ENCODE measurements at regions not wholly inside any gene's neighbourhood (a gene's known extent, or its start where the extent isn't known, plus 50 kb on each side); places are given as distances from the start of the nearest gene placed in this dataset.

DNA sequence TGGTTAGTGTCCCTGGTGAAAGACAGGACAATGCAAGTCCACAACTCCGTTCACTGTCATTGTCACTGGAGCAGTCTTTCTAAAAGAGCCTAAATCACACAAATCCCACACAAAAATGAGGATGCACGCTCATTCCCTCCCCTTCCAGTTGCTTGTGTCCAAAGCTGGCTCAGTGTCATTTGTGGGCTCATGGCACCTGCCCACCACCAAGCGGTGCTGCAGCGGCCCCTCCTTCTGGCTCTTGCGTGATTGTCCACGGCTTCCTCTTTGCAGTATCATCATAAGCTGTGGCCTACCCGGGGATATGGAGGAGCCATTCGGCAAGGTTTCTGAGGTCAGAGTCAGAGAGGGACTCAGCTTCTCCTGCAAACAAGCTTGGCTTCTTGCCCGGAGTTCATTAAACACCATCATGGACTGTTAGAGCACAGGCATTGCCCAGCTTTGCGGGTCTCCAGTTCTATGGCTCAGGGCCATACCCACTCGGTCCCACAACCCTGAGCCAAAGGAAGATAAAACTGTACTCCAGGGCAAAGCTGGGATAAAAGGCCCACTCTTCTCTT lies 179.4 kb upstream of the AGAP1 start:
- Mint-ChIP-seq H3K9me3 (no peaks in the 10 kb centered on the region), H3K27me3 (ENCODE audit: low read depth) (peaks cover 7% of the 10 kb centered on the region), H3K4me1 (ENCODE audit: low read depth) (no peaks in the 10 kb centered on the region), H3K27ac (no peak overlapping the region), H3K4me3 (no peak overlapping the region), H3K36me3 (ENCODE audit: low read depth) (no peaks in the 10 kb centered on the region)
- DNase-seq, result no peak
- CTCF ChIA-PET, result no interaction called here
- intact Hi-C loops (cut with micrococcal nuclease), result no loop called here

DNA sequence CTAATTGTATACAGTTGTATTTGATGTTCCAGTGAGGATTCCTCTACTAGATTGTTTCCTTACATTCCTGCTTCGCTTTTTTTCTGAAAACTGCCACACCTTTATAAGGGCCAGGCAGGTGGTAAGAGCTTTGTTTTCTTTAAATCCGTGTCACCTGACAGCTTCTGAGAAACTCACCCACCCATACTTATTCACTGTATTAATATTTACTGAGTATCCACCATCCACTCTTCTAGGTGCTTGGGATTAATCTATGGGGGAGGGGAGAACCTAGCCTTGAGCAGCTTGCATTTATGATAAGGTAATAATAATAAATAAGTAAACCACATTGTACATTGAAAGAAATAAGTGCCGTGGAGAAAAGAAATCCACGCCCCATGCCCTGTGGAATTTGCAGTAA lies 174.7 kb upstream of the AGAP1 start:
- no peaks in the 10 kb centered on the region for H3K9me3 Mint-ChIP-seq
- no peak overlapping the region for H3K4me3 Mint-ChIP-seq
- H3K36me3 Mint-ChIP-seq (ENCODE audit: low read depth), result no peaks in the 10 kb centered on the region
- intact Hi-C loops (cut with micrococcal nuclease), result no loop called here
- CTCF ChIA-PET, result interaction anchor here (0.5 kb wide), 1 partner anchor 16 kb away, joined by 3 read pairs; no protein-coding TSS in a partner anchor
- DNase-seq, result no peak
- H3K4me1 Mint-ChIP-seq (ENCODE audit: low read depth), result no peaks in the 10 kb centered on the region
- no peak overlapping the region for H3K27ac Mint-ChIP-seq
- peaks cover 15% of the 10 kb centered on the region for H3K27me3 Mint-ChIP-seq (ENCODE audit: low read depth)

DNA sequence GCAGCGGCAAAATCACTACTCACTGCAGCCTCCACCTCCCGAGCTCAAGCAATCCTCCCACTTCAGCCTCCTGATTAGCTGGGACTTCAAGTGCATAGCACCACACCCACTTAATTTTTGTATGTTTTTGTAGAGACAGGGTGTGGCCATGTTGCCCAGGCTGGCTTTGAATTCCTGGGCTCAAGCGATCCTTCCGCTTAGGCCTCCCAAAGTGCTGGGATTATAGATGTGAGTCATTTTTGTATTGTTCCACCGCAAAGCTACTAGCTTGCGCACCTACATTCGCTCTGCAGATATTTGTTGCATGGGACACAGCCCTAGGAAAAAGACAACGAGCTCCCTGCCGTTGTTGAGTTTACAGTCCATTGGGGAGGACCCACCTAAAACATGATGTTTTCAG lies 173.5 kb upstream of the AGAP1 start:
- Mint-ChIP-seq H3K4me1 (ENCODE audit: low read depth) (no peaks in the 10 kb centered on the region), H3K27me3 (ENCODE audit: low read depth) (peaks cover 13% of the 10 kb centered on the region), H3K4me3 (no peak overlapping the region), H3K36me3 (ENCODE audit: low read depth) (no peaks in the 10 kb centered on the region), H3K27ac (no peak overlapping the region), H3K9me3 (no peaks in the 10 kb centered on the region)
- DNase-seq, result no peak
- CTCF ChIA-PET, result no interaction called here
- intact Hi-C loops (cut with micrococcal nuclease), result no loop called here

DNA sequence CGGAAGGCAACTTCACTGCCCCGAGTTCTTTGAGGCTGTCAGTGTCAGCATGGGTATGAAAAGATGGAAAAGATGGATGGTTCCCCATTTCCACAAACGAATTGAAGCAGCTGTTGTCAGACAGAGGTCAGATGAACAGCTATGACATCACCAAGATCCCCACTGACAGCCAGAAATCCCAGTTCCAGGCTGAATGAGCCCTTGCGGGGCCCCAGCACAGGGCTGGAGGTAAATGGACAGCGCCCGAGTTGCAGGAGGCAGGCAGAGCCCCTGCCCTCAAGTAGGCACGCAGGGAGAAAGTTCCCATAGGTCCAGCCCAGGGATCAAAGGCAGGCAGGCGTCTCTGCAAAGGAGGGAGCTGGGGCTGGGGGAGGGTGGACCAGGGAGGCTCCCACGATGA lies 169.5 kb upstream of the AGAP1 start:
- peaks cover 24% of the 10 kb centered on the region for H3K27me3 Mint-ChIP-seq (ENCODE audit: low read depth)
- no peak for DNase-seq
- H3K27ac Mint-ChIP-seq, result no peak overlapping the region
- no peaks in the 10 kb centered on the region for H3K36me3 Mint-ChIP-seq (ENCODE audit: low read depth)
- H3K4me3 Mint-ChIP-seq, result no peak overlapping the region
- intact Hi-C loops (cut with micrococcal nuclease), result no loop called here
- no peaks in the 10 kb centered on the region for H3K9me3 Mint-ChIP-seq
- CTCF ChIA-PET, result no interaction called here
- no peaks in the 10 kb centered on the region for H3K4me1 Mint-ChIP-seq (ENCODE audit: low read depth)

DNA sequence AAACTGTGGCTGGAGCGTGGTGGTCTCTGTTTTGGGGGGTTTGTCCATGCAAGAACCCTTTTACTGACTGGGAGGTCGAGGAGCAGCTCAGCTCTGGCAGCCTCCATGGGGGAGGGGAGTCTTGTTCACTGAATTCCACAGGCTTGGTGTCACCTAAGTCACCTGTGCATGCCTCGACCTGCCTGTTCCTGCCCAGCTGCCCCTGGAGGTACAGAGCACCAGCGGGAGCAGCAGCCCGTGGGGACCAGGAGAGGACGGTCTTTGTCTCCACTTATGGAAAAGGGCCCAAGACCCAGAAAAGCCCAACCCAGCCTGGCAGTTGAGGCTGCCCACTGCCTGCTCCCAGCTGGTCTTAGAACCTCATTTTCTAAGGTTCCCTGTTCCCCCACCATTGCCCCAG lies 168.7 kb upstream of the AGAP1 start:
- no peak for DNase-seq

DNA sequence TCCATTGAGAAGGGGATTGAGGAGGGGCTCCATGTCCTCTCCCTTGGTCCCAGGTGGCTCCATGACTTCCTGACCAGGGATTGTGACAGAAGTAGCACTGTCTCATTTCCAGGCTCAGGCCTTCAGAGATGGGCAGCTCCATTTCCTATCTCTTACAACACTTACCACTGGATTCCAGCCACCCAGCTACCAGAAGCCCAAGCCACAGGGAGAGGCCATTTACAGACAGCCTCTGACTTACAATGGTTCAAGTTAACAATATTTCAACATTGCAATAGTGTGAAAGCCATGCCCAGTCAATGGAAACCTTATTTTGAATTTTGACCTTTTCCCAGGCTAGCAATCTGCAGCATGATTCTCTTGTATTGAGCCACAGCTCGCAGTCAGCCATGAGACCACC lies 164.9 kb upstream of the AGAP1 start:
- CTCF ChIA-PET, result no interaction called here

More for the DNA sequence above, 168.7 kb upstream of the AGAP1 start:
- Mint-ChIP-seq H3K4me1 (ENCODE audit: low read depth) (no peaks in the 10 kb centered on the region), H3K27ac (no peak overlapping the region), H3K27me3 (ENCODE audit: low read depth) (peaks cover 24% of the 10 kb centered on the region), H3K36me3 (ENCODE audit: low read depth) (no peaks in the 10 kb centered on the region), H3K4me3 (no peak overlapping the region), H3K9me3 (no peaks in the 10 kb centered on the region)
- CTCF ChIA-PET, result no interaction called here
- intact Hi-C loops (cut with micrococcal nuclease), result no loop called here

DNA sequence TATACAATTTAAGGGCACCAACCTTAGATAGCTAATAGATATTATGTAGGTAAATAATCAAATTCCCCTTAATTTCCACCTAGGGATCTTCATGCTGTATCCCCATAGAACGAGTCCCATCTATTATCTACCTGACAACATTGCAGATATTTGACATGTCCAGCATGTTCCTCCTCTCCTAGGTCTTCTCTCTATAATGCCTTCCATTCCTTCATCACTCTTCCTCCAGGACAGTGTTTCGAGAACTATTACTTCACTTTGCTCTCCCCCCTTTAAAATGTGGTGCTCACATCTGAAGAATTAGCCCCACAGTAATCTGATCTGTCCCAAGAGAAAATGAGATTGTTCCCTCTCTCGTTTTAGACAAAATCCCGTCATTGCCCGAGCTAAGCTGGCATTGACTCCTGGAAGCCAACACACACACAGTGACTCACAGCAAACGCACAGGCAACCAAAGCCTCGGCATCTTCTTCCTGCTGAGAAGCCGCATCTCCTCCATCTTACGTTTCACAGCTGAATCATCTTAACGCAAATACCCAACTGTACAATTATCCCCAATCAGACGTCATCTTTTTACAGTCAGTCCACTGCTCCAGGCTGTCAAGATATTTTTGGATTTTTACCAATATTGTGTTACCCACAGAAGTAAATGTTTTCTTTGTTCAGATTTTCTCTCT lies 162.9 kb upstream of the AGAP1 start:
- intact Hi-C loops (cut with micrococcal nuclease), result no loop called here

More for the DNA sequence above, 164.9 kb upstream of the AGAP1 start:
- Mint-ChIP-seq H3K27ac (no peak overlapping the region), H3K27me3 (ENCODE audit: low read depth) (peaks cover 29% of the 10 kb centered on the region), H3K9me3 (no peaks in the 10 kb centered on the region), H3K4me1 (ENCODE audit: low read depth) (no peaks in the 10 kb centered on the region), H3K4me3 (no peak overlapping the region), H3K36me3 (ENCODE audit: low read depth) (no peaks in the 10 kb centered on the region)
- intact Hi-C loops (cut with micrococcal nuclease), result no loop called here
- no peak for DNase-seq

DNA sequence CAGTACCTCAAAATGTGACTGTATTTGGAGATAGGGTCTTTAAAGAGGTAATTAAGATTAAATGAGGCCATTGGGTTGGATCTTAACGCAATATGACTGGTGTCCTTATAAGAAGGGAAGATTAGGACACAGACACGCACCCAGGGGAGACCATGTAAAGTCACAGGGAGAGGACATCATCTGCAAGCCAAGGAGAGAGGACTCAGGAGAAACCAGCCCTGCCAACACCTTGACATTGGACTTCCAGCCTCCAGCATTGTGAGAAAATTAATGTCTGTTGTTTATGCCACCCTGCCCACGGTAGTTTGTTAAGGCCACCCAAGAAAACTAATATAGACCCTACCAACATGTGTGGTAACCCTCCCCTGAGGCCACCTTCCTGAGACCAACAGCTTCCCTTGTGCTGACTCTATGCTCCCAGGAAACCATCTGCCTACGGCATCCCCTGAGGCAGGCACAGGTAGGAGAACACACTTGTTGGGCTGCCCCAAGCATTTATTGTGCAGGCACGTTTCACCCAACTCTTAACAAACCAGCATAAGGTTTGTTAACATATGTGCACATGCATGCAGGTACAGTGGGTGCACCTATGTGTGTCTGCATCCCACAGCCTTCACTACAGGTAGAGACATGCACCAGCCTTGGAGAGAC lies 161.5 kb upstream of the AGAP1 start:
- CTCF ChIA-PET, result no interaction called here
- peaks cover 2% of the 10 kb centered on the region for H3K36me3 Mint-ChIP-seq (ENCODE audit: low read depth)
- peaks cover 2% of the 10 kb centered on the region for H3K9me3 Mint-ChIP-seq
- no peak for DNase-seq
- no peak overlapping the region for H3K4me3 Mint-ChIP-seq
- peaks cover 28% of the 10 kb centered on the region for H3K27me3 Mint-ChIP-seq (ENCODE audit: low read depth)
- no peaks in the 10 kb centered on the region for H3K4me1 Mint-ChIP-seq (ENCODE audit: low read depth)
- no peak overlapping the region for H3K27ac Mint-ChIP-seq
- intact Hi-C loops (cut with micrococcal nuclease), result no loop called here

More for the DNA sequence above, 162.9 kb upstream of the AGAP1 start:
- H3K4me3 Mint-ChIP-seq, result no peak overlapping the region
- peaks cover 2% of the 10 kb centered on the region for H3K36me3 Mint-ChIP-seq (ENCODE audit: low read depth)
- no peaks in the 10 kb centered on the region for H3K9me3 Mint-ChIP-seq
- no peak overlapping the region for H3K27ac Mint-ChIP-seq
- DNase-seq, result no peak
- no peaks in the 10 kb centered on the region for H3K4me1 Mint-ChIP-seq (ENCODE audit: low read depth)
- CTCF ChIA-PET, result no interaction called here
- H3K27me3 Mint-ChIP-seq (ENCODE audit: low read depth), result peaks cover 29% of the 10 kb centered on the region

DNA sequence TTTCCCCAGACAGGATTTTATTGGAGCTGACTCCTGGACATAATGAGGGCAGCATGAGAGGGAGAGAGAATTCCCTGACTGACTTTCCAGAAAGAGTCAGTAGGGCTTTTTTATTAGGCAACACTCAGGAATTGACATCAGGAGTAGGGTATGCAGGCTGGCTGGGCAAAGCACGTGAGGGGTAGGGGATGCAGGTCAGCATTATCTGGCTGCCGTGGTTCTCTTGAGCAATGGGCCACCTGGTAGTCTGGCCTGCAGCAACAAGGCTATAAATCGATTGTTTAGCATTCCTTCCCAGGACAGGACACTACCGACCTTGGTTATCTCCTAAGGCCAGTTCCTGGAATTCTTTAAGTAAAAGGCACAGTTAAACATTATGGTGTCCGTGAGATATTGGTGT lies 160.8 kb upstream of the AGAP1 start:
- peaks cover 2% of the 10 kb centered on the region for H3K36me3 Mint-ChIP-seq (ENCODE audit: low read depth)
- peaks cover 24% of the 10 kb centered on the region for H3K27me3 Mint-ChIP-seq (ENCODE audit: low read depth)
- H3K4me1 Mint-ChIP-seq (ENCODE audit: low read depth), result no peaks in the 10 kb centered on the region
- no peak overlapping the region for H3K4me3 Mint-ChIP-seq
- CTCF ChIA-PET, result no interaction called here
- intact Hi-C loops (cut with micrococcal nuclease), result no loop called here
- DNase-seq, result no peak
- H3K27ac Mint-ChIP-seq, result no peak overlapping the region
- peaks cover 6% of the 10 kb centered on the region for H3K9me3 Mint-ChIP-seq

DNA sequence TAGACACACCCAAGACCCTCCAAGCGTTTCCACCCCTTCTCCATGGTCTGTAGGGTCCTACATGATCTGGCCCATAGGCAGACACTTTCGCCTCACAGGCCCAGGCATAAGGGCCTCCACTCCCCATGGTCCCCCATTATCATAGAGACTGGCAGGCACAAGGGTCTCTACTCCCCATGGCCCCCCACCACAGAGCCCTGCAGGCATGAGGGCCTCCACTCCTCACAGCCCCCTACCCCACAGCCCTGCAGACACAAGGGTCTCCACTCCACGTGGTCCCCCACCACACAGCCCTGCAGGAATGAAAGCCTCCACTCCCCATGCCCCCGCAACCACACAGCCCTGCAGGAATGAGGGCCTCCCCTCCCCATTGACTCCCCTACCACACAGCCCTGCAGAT lies 159.7 kb upstream of the AGAP1 start:
- peaks cover 12% of the 10 kb centered on the region for H3K9me3 Mint-ChIP-seq
- no peaks in the 10 kb centered on the region for H3K4me1 Mint-ChIP-seq (ENCODE audit: low read depth)
- H3K4me3 Mint-ChIP-seq, result no peak overlapping the region
- peaks cover 21% of the 10 kb centered on the region for H3K27me3 Mint-ChIP-seq (ENCODE audit: low read depth)
- DNase-seq, result no peak
- CTCF ChIA-PET, result no interaction called here
- intact Hi-C loops (cut with micrococcal nuclease), result no loop called here
- peaks cover 2% of the 10 kb centered on the region for H3K36me3 Mint-ChIP-seq (ENCODE audit: low read depth)
- H3K27ac Mint-ChIP-seq, result no peak overlapping the region

DNA sequence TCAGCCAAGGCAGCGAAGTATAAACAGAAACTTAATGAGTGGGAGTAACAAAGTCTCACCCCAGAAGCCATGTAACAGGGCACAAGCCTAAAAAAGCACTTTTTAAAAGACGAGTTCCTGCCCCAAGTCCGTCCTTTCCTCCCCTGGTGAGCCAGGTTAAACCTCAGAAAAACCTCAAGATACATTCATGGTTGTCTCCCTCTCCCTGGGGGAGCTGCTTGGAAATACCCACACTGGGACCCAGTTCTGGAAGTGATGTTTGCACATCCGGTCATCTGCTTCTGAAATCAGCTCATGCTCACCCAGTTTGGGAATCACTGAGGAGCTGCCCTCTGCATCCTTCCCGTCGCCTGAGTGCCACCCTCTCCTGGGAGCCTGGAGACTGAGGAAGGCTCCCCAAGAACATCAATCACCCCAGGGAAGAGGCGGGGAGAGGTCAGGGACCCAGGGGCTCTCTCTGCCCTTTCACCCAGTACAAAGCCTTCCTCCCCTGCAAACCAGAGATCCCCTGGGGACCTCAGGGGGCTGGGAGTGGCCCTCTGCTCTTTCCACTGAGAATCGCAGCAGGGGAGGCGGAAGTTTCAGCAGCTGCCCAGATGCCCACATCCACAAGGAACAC lies 150.6 kb upstream of the AGAP1 start:
- Mint-ChIP-seq H3K27me3 (ENCODE audit: low read depth) (peaks cover 11% of the 10 kb centered on the region), H3K36me3 (ENCODE audit: low read depth) (no peaks in the 10 kb centered on the region), H3K4me3 (no peak overlapping the region), H3K9me3 (peaks cover 7% of the 10 kb centered on the region), H3K4me1 (ENCODE audit: low read depth) (no peaks in the 10 kb centered on the region), H3K27ac (no peak overlapping the region)
- DNase-seq, result no peak
- CTCF ChIA-PET, result no interaction called here
- intact Hi-C loops (cut with micrococcal nuclease), result no loop called here

DNA sequence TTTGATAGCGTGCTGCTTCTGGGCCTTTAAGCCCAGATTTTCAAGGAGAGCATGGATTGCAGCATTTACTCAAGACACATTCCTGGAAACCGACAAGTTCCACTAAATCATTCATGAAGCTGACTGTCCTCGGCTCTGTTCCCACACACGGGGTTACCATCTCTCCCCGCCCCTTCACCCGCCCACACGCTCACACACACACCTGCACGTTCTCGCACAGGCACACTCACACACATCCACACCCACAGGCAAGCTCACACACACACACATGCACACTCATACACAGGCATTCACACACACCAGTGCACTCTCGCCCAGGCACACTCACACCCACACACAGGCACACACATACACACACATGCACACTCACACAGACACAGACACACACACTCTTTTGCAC lies 150.0 kb upstream of the AGAP1 start:
- H3K4me1 Mint-ChIP-seq (ENCODE audit: low read depth), result no peaks in the 10 kb centered on the region
- no peak for DNase-seq
- H3K36me3 Mint-ChIP-seq (ENCODE audit: low read depth), result no peaks in the 10 kb centered on the region
- peaks cover 3% of the 10 kb centered on the region for H3K9me3 Mint-ChIP-seq
- peaks cover 11% of the 10 kb centered on the region for H3K27me3 Mint-ChIP-seq (ENCODE audit: low read depth)
- intact Hi-C loops (cut with micrococcal nuclease), result no loop called here
- no peak overlapping the region for H3K4me3 Mint-ChIP-seq
- CTCF ChIA-PET, result no interaction called here
- H3K27ac Mint-ChIP-seq, result no peak overlapping the region

DNA sequence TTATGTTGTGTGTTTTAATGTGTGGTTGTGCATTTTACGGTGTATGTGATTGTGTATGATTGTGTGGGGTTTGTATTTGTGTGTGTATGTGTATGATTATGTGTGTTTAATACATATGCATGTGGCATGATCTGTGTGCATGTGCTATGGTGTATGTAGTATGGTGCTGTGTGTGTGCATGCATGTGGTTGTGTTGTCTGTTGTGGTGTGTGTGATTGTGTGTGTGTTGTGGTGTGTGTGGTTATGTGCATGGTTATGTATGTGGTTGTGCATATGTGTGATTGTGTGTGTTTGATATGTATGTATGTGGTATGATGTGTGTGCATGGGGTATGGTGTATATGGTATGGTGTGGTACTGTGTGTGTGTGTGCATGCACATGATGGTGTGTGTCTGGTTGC lies 148.1 kb upstream of the AGAP1 start:
- CTCF ChIA-PET, result no interaction called here
- intact Hi-C loops (cut with micrococcal nuclease), result no loop called here
- no peaks in the 10 kb centered on the region for H3K9me3 Mint-ChIP-seq
- no peak for DNase-seq
- H3K4me3 Mint-ChIP-seq, result no peak overlapping the region
- H3K4me1 Mint-ChIP-seq (ENCODE audit: low read depth), result no peaks in the 10 kb centered on the region
- H3K27ac Mint-ChIP-seq, result no peak overlapping the region
- H3K27me3 Mint-ChIP-seq (ENCODE audit: low read depth), result peaks cover 26% of the 10 kb centered on the region
- no peaks in the 10 kb centered on the region for H3K36me3 Mint-ChIP-seq (ENCODE audit: low read depth)

All from activated naive CD4-positive, alpha-beta T cell treated with anti-CD3 and anti-CD28 coated beads for 36 hours (primary cell).